ENCODE measurements at regions not wholly inside any gene's neighbourhood (a gene's known extent, or its start where the extent isn't known, plus 50 kb on each side); places are given as distances from the start of the nearest gene placed in this dataset.

DNA sequence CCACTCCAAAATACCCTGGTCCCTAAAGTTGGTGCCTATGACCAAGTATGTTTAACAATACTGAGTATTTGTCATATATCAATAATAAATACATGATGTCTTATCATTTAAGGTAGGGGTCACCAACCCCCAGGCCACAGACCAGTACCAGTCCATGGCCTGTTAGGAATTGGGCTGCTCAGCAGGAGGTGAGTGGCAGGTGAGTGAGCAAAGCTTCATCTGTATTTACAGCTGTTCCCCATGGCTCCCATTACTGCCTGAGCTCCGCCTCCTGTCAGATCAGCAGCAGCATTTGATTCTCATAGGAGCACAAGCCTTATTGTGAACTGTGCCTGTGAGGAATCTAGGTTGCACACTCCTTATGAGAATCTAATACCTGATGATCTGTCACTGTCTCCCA is 126.2 kb downstream of the HNRNPD start:
- no peaks in the 10 kb centered on the region for H3K4me1 ChIP-seq (ENCODE audit: control insufficient read depth, insufficient read depth, low read length)
- no peaks in the 10 kb centered on the region for H3K27me3 ChIP-seq (ENCODE audit: control insufficient read depth, insufficient read depth, low read length, poor library complexity, severe bottlenecking)
- TF ChIP-seq, protein P1, sequence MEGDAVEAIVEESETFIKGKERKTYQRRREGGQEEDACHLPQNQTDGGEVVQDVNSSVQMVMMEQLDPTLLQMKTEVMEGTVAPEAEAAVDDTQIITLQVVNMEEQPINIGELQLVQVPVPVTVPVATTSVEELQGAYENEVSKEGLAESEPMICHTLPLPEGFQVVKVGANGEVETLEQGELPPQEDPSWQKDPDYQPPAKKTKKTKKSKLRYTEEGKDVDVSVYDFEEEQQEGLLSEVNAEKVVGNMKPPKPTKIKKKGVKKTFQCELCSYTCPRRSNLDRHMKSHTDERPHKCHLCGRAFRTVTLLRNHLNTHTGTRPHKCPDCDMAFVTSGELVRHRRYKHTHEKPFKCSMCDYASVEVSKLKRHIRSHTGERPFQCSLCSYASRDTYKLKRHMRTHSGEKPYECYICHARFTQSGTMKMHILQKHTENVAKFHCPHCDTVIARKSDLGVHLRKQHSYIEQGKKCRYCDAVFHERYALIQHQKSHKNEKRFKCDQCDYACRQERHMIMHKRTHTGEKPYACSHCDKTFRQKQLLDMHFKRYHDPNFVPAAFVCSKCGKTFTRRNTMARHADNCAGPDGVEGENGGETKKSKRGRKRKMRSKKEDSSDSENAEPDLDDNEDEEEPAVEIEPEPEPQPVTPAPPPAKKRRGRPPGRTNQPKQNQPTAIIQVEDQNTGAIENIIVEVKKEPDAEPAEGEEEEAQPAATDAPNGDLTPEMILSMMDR (conservative IDR thresholded peaks at IDR 0.05) = no peak
- H3K4me3 ChIP-seq (ENCODE audit: low read length) = no peak overlapping the region
- Mint-ChIP-seq H3K4me3 (no peak overlapping the region), H3K9me3 (no peaks in the 10 kb centered on the region), H3K4me1 (no peaks in the 10 kb centered on the region), H3K27me3 (ENCODE audit: insufficient read depth) (no peaks in the 10 kb centered on the region), H3K27ac (no peak overlapping the region), H3K36me3 (ENCODE audit: low read depth) (no peaks in the 10 kb centered on the region)
- H3K9me3 ChIP-seq (ENCODE audit: control insufficient read depth, low read length) = no peaks in the 10 kb centered on the region
- 66 to 86% methylated on average over 1 of the region's 1 CpG for WGBS, 2 experiments (ENCODE audit: insufficient coverage in 1 of 2, insufficient read length in 1 of 2)
- peak; percentile 66 for DNase-seq
- no peaks in the 10 kb centered on the region for H3K36me3 ChIP-seq (ENCODE audit: control insufficient read depth, insufficient read depth, low read length)
- H3K27ac ChIP-seq (ENCODE audit: low read depth, low read length) = no peak overlapping the region
- no peak overlapping the region for H3K9ac ChIP-seq (ENCODE audit: extremely low read depth, low read length, poor library complexity, severe bottlenecking)

DNA sequence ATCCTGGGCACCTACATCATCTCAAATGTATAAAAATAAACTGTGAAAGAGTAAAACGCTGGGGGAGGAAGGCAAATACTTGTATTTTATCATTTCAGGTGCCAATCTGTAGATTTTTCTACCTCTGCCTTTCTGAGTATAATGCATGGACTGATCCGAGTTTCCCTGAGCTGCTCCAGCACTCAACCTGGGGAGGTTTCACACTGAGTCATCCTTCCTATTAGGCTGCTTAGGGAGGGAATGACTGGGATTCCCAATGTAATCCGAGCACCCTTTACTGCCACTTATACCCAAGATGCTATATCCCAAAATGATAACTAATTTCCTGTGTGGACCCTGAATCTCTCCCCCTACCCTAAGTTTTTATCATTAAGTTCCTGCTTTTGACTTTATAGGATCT is 126.6 kb downstream of the HNRNPD start:
- Mint-ChIP-seq H3K4me1 (no peaks in the 10 kb centered on the region), H3K27me3 (ENCODE audit: insufficient read depth) (no peaks in the 10 kb centered on the region), H3K27ac (no peak overlapping the region), H3K4me3 (no peak overlapping the region), H3K36me3 (ENCODE audit: low read depth) (no peaks in the 10 kb centered on the region), H3K9me3 (no peaks in the 10 kb centered on the region)
- Histone ChIP-seq H3K4me1 (ENCODE audit: control insufficient read depth, insufficient read depth, low read length) (no peaks in the 10 kb centered on the region), H3K27me3 (ENCODE audit: control insufficient read depth, insufficient read depth, low read length, poor library complexity, severe bottlenecking) (no peaks in the 10 kb centered on the region), H3K27ac (ENCODE audit: low read depth, low read length) (no peak overlapping the region), H3K36me3 (ENCODE audit: control insufficient read depth, insufficient read depth, low read length) (no peaks in the 10 kb centered on the region), H3K9me3 (ENCODE audit: control insufficient read depth, low read length) (no peaks in the 10 kb centered on the region), H3K4me3 (ENCODE audit: low read length) (no peak overlapping the region), H3K9ac (ENCODE audit: extremely low read depth, low read length, poor library complexity, severe bottlenecking) (no peak overlapping the region)
- DNase-seq = peak; percentile 53
- TF ChIP-seq, protein P1 (conservative IDR thresholded peaks at IDR 0.05) = no peak
- WGBS, 2 experiments (ENCODE audit: insufficient coverage in 1 of 2, insufficient read length in 1 of 2) = 0 to 52% methylated on average over 1 to 3 of the region's 3 CpGs

DNA sequence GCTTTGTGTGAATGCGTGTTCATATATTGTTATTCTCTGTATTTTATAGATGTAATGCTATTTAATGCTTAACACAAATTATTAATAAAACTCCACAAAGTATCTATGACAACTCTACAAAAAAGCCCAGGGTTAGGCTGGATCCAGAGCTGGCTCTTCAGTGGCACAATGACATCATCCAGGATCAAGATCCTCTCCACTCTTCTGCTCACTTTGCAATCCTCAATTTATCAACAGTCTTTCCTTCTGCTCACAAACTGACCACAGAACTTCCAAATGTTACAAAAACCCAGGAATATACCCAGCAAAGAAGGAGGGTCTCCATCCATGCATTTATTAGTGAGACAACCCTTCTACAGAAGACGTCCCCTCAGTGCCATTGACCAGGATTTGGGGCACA is 132.3 kb downstream of the HNRNPD start:
- H3K4me3 Mint-ChIP-seq = no peak overlapping the region
- TF ChIP-seq, protein P1 (conservative IDR thresholded peaks at IDR 0.05) = no peak
- 90% methylated on average over 1 of the region's 2 CpGs; no CpG with 5 or more reads in 1 of the 2 experiments for WGBS, 2 experiments (ENCODE audit: insufficient coverage in 1 of 2, insufficient read length in 1 of 2)
- no peak overlapping the region for H3K4me3 ChIP-seq (ENCODE audit: low read length)
- no peaks in the 10 kb centered on the region for H3K4me1 ChIP-seq (ENCODE audit: control insufficient read depth, insufficient read depth, low read length)
- no peaks in the 10 kb centered on the region for H3K36me3 Mint-ChIP-seq (ENCODE audit: low read depth)
- H3K4me1 Mint-ChIP-seq = no peaks in the 10 kb centered on the region
- no peaks in the 10 kb centered on the region for H3K36me3 ChIP-seq (ENCODE audit: control insufficient read depth, insufficient read depth, low read length)
- no peaks in the 10 kb centered on the region for H3K9me3 ChIP-seq (ENCODE audit: control insufficient read depth, low read length)
- H3K27me3 ChIP-seq (ENCODE audit: control insufficient read depth, insufficient read depth, low read length, poor library complexity, severe bottlenecking) = peaks cover 3% of the 10 kb centered on the region
- peaks cover 2% of the 10 kb centered on the region for H3K27me3 Mint-ChIP-seq (ENCODE audit: insufficient read depth)
- no peak overlapping the region for H3K9ac ChIP-seq (ENCODE audit: extremely low read depth, low read length, poor library complexity, severe bottlenecking)
- no peak overlapping the region for H3K27ac ChIP-seq (ENCODE audit: low read depth, low read length)
- no peaks in the 10 kb centered on the region for H3K9me3 Mint-ChIP-seq
- no peak overlapping the region for H3K27ac Mint-ChIP-seq
- no peak for DNase-seq
